Thyroid gland (tissue), 4 donors: ENCODE measurements at regions not wholly inside any gene's neighbourhood (a gene's known extent, or its start where the extent isn't known, plus 50 kb on each side); places are given as distances from the start of the nearest gene placed in this dataset.

Experiments
- DNase-seq, 2 donors: peaks; one replicate each; pipeline ENCODE4 v3.0.0-alpha.2; 2019
- H3K27ac ChIP-seq, 3 donors: fragments of 200-600 bp; sonication (generic); 1 replicate in 2 of 3; 2 replicates in 1 of 3; pipeline ENCODE4 v1.5.1; 2016 to 2019; ENCODE audit warnings: mild to moderate bottlenecking in 1 of 3, moderate library complexity in 1 of 3
- H3K27me3 ChIP-seq: fragments of 200-600 bp; sonication (generic); one replicate; pipeline ENCODE4 v1.5.1; 2019
- H3K36me3 ChIP-seq, 2 donors: fragments of 200-600 bp; sonication (generic); one replicate each; pipeline ENCODE4 v1.5.1; 2016 to 2019
- H3K4me1 ChIP-seq, 2 donors: fragments of 200-600 bp; sonication (generic); one replicate each; pipeline ENCODE4 v1.5.1; 2017 to 2019
- H3K4me3 ChIP-seq, 3 donors: fragments of 200-600 bp; sonication (generic); replicated peaks in 1 of 3; 1 replicate in 2 of 3; 2 replicates in 1 of 3; pipeline ENCODE4 v1.5.1; 2016; ENCODE audit warnings: mild to moderate bottlenecking in 1 of 3
- H3K9me3 ChIP-seq: fragments of 200-600 bp; sonication (generic); one replicate; pipeline ENCODE4 v1.5.1; 2017
- POLR2A ChIP-seq, 2 donors: fragments of 450-650 bp; IDR thresholded peaks; one replicate each; pipeline ENCODE4 v1.6.1; 2017; ENCODE audit warnings: antibody characterized with exemption in 2 of 2, mild to moderate bottlenecking in 2 of 2, moderate library complexity in 1 of 2
- WGBS, 2 donors: methylation state at CpG; one replicate each; pipeline ENCODE4 v1.1.5; 2017; 5-methylcytosine and 5-hydroxymethylcytosine counted together
- intact Hi-C: fragments of 100-400 bp; cut with DNase I; formaldehyde crosslinking; loops from one replicate; pipeline ENCODE4 v1.15.1; 2023
- TF ChIP-seq, protein P1 (sequence below), 6 experiments: fragments of 200-600 bp in 3 of 6; fragments of 450-650 bp in 3 of 6; sonication (generic) in 3 of 6; IDR thresholded peaks; one replicate each; pipeline ENCODE4 v1.5.1; 2016 to 2019; ENCODE audit warnings: antibody characterized with exemption in 6 of 6, mild to moderate bottlenecking in 2 of 6, inconsistent platforms in 1 of 6, moderate library complexity in 1 of 6

- DNase-seq: no peak
- no peak overlapping the region for H3K4me3 ChIP-seq
- TF ChIP-seq, protein P1, sequence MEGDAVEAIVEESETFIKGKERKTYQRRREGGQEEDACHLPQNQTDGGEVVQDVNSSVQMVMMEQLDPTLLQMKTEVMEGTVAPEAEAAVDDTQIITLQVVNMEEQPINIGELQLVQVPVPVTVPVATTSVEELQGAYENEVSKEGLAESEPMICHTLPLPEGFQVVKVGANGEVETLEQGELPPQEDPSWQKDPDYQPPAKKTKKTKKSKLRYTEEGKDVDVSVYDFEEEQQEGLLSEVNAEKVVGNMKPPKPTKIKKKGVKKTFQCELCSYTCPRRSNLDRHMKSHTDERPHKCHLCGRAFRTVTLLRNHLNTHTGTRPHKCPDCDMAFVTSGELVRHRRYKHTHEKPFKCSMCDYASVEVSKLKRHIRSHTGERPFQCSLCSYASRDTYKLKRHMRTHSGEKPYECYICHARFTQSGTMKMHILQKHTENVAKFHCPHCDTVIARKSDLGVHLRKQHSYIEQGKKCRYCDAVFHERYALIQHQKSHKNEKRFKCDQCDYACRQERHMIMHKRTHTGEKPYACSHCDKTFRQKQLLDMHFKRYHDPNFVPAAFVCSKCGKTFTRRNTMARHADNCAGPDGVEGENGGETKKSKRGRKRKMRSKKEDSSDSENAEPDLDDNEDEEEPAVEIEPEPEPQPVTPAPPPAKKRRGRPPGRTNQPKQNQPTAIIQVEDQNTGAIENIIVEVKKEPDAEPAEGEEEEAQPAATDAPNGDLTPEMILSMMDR (IDR thresholded peaks at IDR 0.05): no peak
- TF ChIP-seq POLR2A (IDR thresholded peaks at IDR 0.05): no peak
- WGBS, 2 donors: 87 to 88% methylated on average over 2 of the region's 2 CpGs
- intact Hi-C loops: no loop called here
- no peaks in the 10 kb centered on the region for H3K9me3 ChIP-seq
- no peaks in the 10 kb centered on the region for H3K27me3 ChIP-seq
- H3K27ac ChIP-seq: no peak overlapping the region
- no peaks in the 10 kb centered on the region for H3K4me1 ChIP-seq
- H3K36me3 ChIP-seq: no peaks in the 10 kb centered on the region
Observed at GRCh38 chr9:82333671-82334070, 345.1 kb downstream of the SPATA31D1 start.

GRCh38 chr9:82334286-82334685, 345.7 kb downstream of the SPATA31D1 start:
- no peaks in the 10 kb centered on the region for H3K36me3 ChIP-seq
- no peak overlapping the region for H3K4me3 ChIP-seq
- intact Hi-C loops: no loop called here
- H3K9me3 ChIP-seq: no peaks in the 10 kb centered on the region
- DNase-seq: no peak
- TF ChIP-seq, protein P1 (IDR thresholded peaks at IDR 0.05): no peak
- no peak for TF ChIP-seq POLR2A (IDR thresholded peaks at IDR 0.05)
- H3K4me1 ChIP-seq: no peaks in the 10 kb centered on the region
- H3K27me3 ChIP-seq: no peaks in the 10 kb centered on the region
- no peak overlapping the region for H3K27ac ChIP-seq

DNA sequence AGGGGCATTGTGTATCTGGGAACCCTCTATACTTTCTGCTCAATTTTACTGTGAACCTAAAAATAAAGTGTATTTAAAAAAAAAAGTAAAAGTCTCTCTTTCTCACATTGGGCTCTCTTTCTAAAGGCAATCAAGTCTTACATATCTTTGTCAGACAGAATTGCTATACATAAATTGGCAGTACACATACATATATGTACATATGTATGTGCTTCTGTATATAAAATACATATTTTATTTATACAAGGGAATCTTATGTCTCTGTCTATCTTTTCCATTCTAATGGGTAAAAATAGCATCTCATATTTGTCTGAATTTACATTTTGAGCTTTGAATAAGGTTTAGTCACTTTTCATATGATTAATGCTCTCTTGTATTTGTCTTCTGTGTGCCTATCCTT, 348.8 kb downstream of the SPATA31D1 start:
- no peaks in the 10 kb centered on the region for H3K36me3 ChIP-seq
- no peak overlapping the region for H3K27ac ChIP-seq
- TF ChIP-seq, protein P1 (IDR thresholded peaks at IDR 0.05): no peak
- intact Hi-C loops: no loop called here
- H3K4me1 ChIP-seq: no peaks in the 10 kb centered on the region
- no peak overlapping the region for H3K4me3 ChIP-seq
- DNase-seq: no peak
- no peaks in the 10 kb centered on the region for H3K27me3 ChIP-seq
- H3K9me3 ChIP-seq: no peaks in the 10 kb centered on the region

GRCh38 chr9:82342046-82342445, 353.5 kb downstream of the SPATA31D1 start:
- no peak for DNase-seq
- Histone ChIP-seq H3K36me3 (no peaks in the 10 kb centered on the region), H3K4me3 (no peak overlapping the region), H3K9me3 (no peaks in the 10 kb centered on the region), H3K27me3 (no peaks in the 10 kb centered on the region), H3K27ac (no peak overlapping the region), H3K4me1 (no peaks in the 10 kb centered on the region)
- 59 to 68% methylated on average over 2 of the region's 2 CpGs for WGBS, 2 donors
- intact Hi-C loops: no loop called here
- TF ChIP-seq POLR2A (IDR thresholded peaks at IDR 0.05): no peak
- TF ChIP-seq, protein P1 (IDR thresholded peaks at IDR 0.05): no peak

- Histone ChIP-seq H3K36me3 (no peaks in the 10 kb centered on the region), H3K9me3 (no peaks in the 10 kb centered on the region), H3K27me3 (no peaks in the 10 kb centered on the region), H3K27ac (no peak overlapping the region), H3K4me3 (no peak overlapping the region), H3K4me1 (no peaks in the 10 kb centered on the region)
- no peak for DNase-seq
- intact Hi-C loops: no loop called here
- TF ChIP-seq, protein P1 (IDR thresholded peaks at IDR 0.05): no peak
- no peak for TF ChIP-seq POLR2A (IDR thresholded peaks at IDR 0.05)
- WGBS, 2 donors: 84 to 85% methylated on average over 2 of the region's 2 CpGs
Observed at GRCh38 chr9:82346040-82346439, 357.5 kb downstream of the SPATA31D1 start.
